ENCODE measurements at regions not wholly inside any gene's neighbourhood (a gene's known extent, or its start where the extent isn't known, plus 50 kb on each side); places are given as distances from the start of the nearest gene placed in this dataset.
"Not testable (repeated sequence)": the region's sequence is repeated elsewhere in the genome, so short reads cannot be mapped to it uniquely, and the experiment has no call there.

GRCh38 chrX:129093706-129094105 is 429.6 kb downstream of the SMARCA1 start:
- H3K9me3 Mint-ChIP-seq = no peaks in the 10 kb centered on the region
- H3K27me3 Mint-ChIP-seq = peaks cover 4% of the 10 kb centered on the region
- no peak for DNase-seq (ENCODE audit: extremely low spot score, unreplicated experiment)
- TF ChIP-seq CTCF (conservative IDR thresholded peaks at IDR 0.05) = no peak
- no peaks in the 10 kb centered on the region for H3K36me3 Mint-ChIP-seq
- H3K4me1 Mint-ChIP-seq (ENCODE audit: unreplicated experiment) = no peaks in the 10 kb centered on the region
- no peak overlapping the region for H3K4me3 Mint-ChIP-seq
- no peak overlapping the region for H3K27ac Mint-ChIP-seq

GRCh38 chrX:129092757-129093156 is 430.5 kb downstream of the SMARCA1 start:
- no peak for DNase-seq (ENCODE audit: extremely low spot score, unreplicated experiment)
- Mint-ChIP-seq H3K27me3 (peaks cover 4% of the 10 kb centered on the region), H3K27ac (no peak overlapping the region), H3K4me1 (ENCODE audit: unreplicated experiment) (no peaks in the 10 kb centered on the region), H3K4me3 (no peak overlapping the region), H3K9me3 (no peaks in the 10 kb centered on the region), H3K36me3 (no peaks in the 10 kb centered on the region)
- TF ChIP-seq CTCF (conservative IDR thresholded peaks at IDR 0.05) = no peak

DNA sequence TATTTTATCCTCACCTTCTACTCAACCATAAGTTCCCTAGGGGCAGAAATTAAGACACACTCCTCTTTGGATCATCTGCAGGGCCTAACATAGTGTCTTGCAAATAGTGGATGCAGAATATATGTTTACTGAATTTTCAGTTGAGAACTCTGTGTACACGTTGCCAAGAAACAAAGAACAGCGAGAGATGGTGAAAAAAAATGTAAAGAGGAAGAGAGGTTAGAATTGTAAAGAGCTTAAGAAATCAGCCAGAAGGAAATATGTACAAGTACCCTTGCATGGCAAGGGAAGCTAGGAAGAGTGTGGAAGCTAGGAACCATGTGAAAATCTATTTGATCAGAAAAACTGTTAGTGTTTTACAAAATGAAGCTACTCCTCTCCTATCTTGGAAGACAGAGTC is 431.0 kb downstream of the SMARCA1 start:
- no peaks in the 10 kb centered on the region for H3K9me3 Mint-ChIP-seq
- DNase-seq (ENCODE audit: extremely low spot score, unreplicated experiment) = no peak
- no peaks in the 10 kb centered on the region for H3K36me3 Mint-ChIP-seq
- peaks cover 4% of the 10 kb centered on the region for H3K27me3 Mint-ChIP-seq
- H3K27ac Mint-ChIP-seq = no peak overlapping the region
- TF ChIP-seq CTCF (conservative IDR thresholded peaks at IDR 0.05) = no peak
- H3K4me1 Mint-ChIP-seq (ENCODE audit: unreplicated experiment) = no peaks in the 10 kb centered on the region
- H3K4me3 Mint-ChIP-seq = no peak overlapping the region

GRCh38 chrX:129091097-129091496 is 432.2 kb downstream of the SMARCA1 start:
- Mint-ChIP-seq H3K4me1 (ENCODE audit: unreplicated experiment) (no peaks in the 10 kb centered on the region), H3K27ac (no peak overlapping the region), H3K27me3 (peaks cover 4% of the 10 kb centered on the region), H3K4me3 (no peak overlapping the region), H3K36me3 (no peaks in the 10 kb centered on the region), H3K9me3 (no peaks in the 10 kb centered on the region)
- DNase-seq (ENCODE audit: extremely low spot score, unreplicated experiment) = no peak
- TF ChIP-seq CTCF (conservative IDR thresholded peaks at IDR 0.05) = no peak

- DNase-seq (ENCODE audit: extremely low spot score, unreplicated experiment) = no peak
- H3K27ac Mint-ChIP-seq = no peak overlapping the region
These were observed 436.5 kb downstream of the SMARCA1 start for GRCh38 chrX:129086802-129087201.

GRCh38 chrX:129084291-129084690 is 439.0 kb downstream of the SMARCA1 start:
- H3K4me3 Mint-ChIP-seq; H3K4me1 Mint-ChIP-seq (ENCODE audit: unreplicated experiment); H3K9me3 Mint-ChIP-seq; H3K36me3 Mint-ChIP-seq; H3K27ac Mint-ChIP-seq; H3K27me3 Mint-ChIP-seq; DNase-seq (ENCODE audit: extremely low spot score, unreplicated experiment): not testable (repeated sequence)

More at GRCh38 chrX:129086802-129087201, 436.5 kb downstream of the SMARCA1 start:
- no peaks in the 10 kb centered on the region for H3K4me1 Mint-ChIP-seq (ENCODE audit: unreplicated experiment)
- H3K36me3 Mint-ChIP-seq = no peaks in the 10 kb centered on the region
- H3K4me3 Mint-ChIP-seq = no peak overlapping the region
- H3K27me3 Mint-ChIP-seq = peaks cover 4% of the 10 kb centered on the region
- no peak for TF ChIP-seq CTCF (conservative IDR thresholded peaks at IDR 0.05)
- peaks cover 4% of the 10 kb centered on the region for H3K9me3 Mint-ChIP-seq

Data from type B pancreatic cell (in vitro differentiated cells).